Suprapubic skin (tissue), 4 donors: ENCODE measurements at regions not wholly inside any gene's neighbourhood (a gene's known extent, or its start where the extent isn't known, plus 50 kb on each side); places are given as distances from the start of the nearest gene placed in this dataset.

Experiments
- EP300 ChIP-seq: sonication (generic); formaldehyde crosslinking; IDR thresholded peaks from one replicate; pipeline ENCODE4 v1.6.1; 2017; ENCODE audit warnings: antibody characterized with exemption
- POLR2A ChIP-seq, 2 donors: fragments of 450-650 bp; IDR thresholded peaks; one replicate each; pipeline ENCODE4 v1.6.1; 2017; ENCODE audit warnings: antibody characterized with exemption in 2 of 2, mild to moderate bottlenecking in 2 of 2, moderate library complexity in 2 of 2
- POLR2AphosphoS5 ChIP-seq, 3 donors: sonication (generic); formaldehyde crosslinking; IDR thresholded peaks; one replicate each; pipeline ENCODE4 v1.6.1; 2017; ENCODE audit warnings: antibody characterized with exemption in 3 of 3
- TF ChIP-seq, protein P1 (sequence below), 2 donors: fragments of 200-600 bp in 1 of 2; fragments of 450-650 bp in 1 of 2; sonication (generic) in 1 of 2; IDR thresholded peaks; one replicate each; pipeline ENCODE4 v1.5.1; 2016 to 2019; ENCODE audit warnings: antibody characterized with exemption in 2 of 2, mild to moderate bottlenecking in 1 of 2, moderate library complexity in 1 of 2

- TF ChIP-seq, protein P1, sequence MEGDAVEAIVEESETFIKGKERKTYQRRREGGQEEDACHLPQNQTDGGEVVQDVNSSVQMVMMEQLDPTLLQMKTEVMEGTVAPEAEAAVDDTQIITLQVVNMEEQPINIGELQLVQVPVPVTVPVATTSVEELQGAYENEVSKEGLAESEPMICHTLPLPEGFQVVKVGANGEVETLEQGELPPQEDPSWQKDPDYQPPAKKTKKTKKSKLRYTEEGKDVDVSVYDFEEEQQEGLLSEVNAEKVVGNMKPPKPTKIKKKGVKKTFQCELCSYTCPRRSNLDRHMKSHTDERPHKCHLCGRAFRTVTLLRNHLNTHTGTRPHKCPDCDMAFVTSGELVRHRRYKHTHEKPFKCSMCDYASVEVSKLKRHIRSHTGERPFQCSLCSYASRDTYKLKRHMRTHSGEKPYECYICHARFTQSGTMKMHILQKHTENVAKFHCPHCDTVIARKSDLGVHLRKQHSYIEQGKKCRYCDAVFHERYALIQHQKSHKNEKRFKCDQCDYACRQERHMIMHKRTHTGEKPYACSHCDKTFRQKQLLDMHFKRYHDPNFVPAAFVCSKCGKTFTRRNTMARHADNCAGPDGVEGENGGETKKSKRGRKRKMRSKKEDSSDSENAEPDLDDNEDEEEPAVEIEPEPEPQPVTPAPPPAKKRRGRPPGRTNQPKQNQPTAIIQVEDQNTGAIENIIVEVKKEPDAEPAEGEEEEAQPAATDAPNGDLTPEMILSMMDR (IDR thresholded peaks at IDR 0.05) = peak in 1 of 2 donors; percentile 36
- TF ChIP-seq POLR2A (IDR thresholded peaks at IDR 0.05) = no peak
- no peak for TF ChIP-seq EP300
- TF ChIP-seq POLR2AphosphoS5 (IDR thresholded peaks at IDR 0.05) = no peak
These were observed 61.8 kb downstream of the COX7C start for GRCh38 chr5:86679529-86679928.
